ENCODE measurements at regions not wholly inside any gene's neighbourhood (a gene's known extent, or its start where the extent isn't known, plus 50 kb on each side); places are given as distances from the start of the nearest gene placed in this dataset.

DNA sequence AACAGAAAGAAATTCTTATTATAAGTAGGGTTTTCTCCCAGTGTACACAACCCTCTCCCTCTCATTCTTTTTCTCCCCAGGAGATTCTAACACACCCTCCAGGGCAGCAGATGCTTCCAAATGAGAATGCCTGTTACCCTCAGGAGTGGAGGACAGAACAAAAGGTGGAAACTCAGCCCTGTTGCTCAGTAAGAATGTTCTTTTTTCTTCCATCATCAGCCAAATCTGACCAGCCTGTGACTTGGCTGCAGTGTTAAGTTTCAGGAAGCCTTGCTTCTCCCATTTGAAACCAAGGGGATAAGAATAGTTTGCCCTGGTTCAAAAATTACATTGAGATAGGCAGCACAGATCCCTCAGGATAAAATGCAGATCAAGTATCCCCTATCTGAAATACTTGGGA, 77.5 kb upstream of the EEPD1 start:
- TF ChIP-seq, protein P1, sequence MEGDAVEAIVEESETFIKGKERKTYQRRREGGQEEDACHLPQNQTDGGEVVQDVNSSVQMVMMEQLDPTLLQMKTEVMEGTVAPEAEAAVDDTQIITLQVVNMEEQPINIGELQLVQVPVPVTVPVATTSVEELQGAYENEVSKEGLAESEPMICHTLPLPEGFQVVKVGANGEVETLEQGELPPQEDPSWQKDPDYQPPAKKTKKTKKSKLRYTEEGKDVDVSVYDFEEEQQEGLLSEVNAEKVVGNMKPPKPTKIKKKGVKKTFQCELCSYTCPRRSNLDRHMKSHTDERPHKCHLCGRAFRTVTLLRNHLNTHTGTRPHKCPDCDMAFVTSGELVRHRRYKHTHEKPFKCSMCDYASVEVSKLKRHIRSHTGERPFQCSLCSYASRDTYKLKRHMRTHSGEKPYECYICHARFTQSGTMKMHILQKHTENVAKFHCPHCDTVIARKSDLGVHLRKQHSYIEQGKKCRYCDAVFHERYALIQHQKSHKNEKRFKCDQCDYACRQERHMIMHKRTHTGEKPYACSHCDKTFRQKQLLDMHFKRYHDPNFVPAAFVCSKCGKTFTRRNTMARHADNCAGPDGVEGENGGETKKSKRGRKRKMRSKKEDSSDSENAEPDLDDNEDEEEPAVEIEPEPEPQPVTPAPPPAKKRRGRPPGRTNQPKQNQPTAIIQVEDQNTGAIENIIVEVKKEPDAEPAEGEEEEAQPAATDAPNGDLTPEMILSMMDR (conservative IDR thresholded peaks at IDR 0.05; ENCODE audit: low read depth, low read length): no peak
- TF ChIP-seq RFX5 (IDR thresholded peaks at IDR 0.05; ENCODE audit: low read depth, low read length) (no peak), POLR2A (IDR thresholded peaks at IDR 0.05; ENCODE audit: low read depth, low read length) (no peak), CEBPB (IDR thresholded peaks at IDR 0.05; ENCODE audit: low read depth, low read length) (no peak), RAD21 (IDR thresholded peaks at IDR 0.05; ENCODE audit: low read length) (no peak), BHLHE40 (IDR thresholded peaks at IDR 0.05; ENCODE audit: low read depth, low read length) (no peak), SMC3 (IDR thresholded peaks at IDR 0.05; ENCODE audit: low read depth, low read length) (no peak), MAFK (IDR thresholded peaks at IDR 0.05; ENCODE audit: low read depth, low read length) (no peak), RCOR1 (IDR thresholded peaks at IDR 0.05; ENCODE audit: insufficient replicate concordance, low read length) (no peak), NFE2L2 (IDR thresholded peaks at IDR 0.05; ENCODE audit: low read depth, low read length) (no peak)
- TF ChIP-seq, protein P2, sequence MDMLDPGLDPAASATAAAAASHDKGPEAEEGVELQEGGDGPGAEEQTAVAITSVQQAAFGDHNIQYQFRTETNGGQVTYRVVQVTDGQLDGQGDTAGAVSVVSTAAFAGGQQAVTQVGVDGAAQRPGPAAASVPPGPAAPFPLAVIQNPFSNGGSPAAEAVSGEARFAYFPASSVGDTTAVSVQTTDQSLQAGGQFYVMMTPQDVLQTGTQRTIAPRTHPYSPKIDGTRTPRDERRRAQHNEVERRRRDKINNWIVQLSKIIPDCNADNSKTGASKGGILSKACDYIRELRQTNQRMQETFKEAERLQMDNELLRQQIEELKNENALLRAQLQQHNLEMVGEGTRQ (IDR thresholded peaks at IDR 0.05; ENCODE audit: low read depth, low read length): no peak
